ENCODE measurements at regions not wholly inside any gene's neighbourhood (a gene's known extent, or its start where the extent isn't known, plus 50 kb on each side); places are given as distances from the start of the nearest gene placed in this dataset.

GRCh38 chr2:5164776-5165525 is 527.2 kb upstream of the SOX11 start:
- WGBS = 80% methylated on average over 2 of the region's 3 CpGs
- Histone ChIP-seq H3K27ac (ENCODE audit: low read depth, low read length) (no peak overlapping the region), H3K4me1 (ENCODE audit: insufficient read depth, low read length) (no peaks in the 10 kb centered on the region), H3K27me3 (ENCODE audit: insufficient read depth, low read length) (no peaks in the 10 kb centered on the region), H3K9me3 (ENCODE audit: insufficient read depth, low read depth, low read length) (no peaks in the 10 kb centered on the region), H3K36me3 (ENCODE audit: insufficient read depth, low read length) (no peaks in the 10 kb centered on the region), H3K9ac (ENCODE audit: low read depth, low read length) (no peak overlapping the region), H3K4me3 (ENCODE audit: low read length) (no peak overlapping the region)

- no peak overlapping the region for H3K9ac ChIP-seq (ENCODE audit: low read depth, low read length)
- H3K36me3 ChIP-seq (ENCODE audit: insufficient read depth, low read length) = no peaks in the 10 kb centered on the region
- no peak overlapping the region for H3K27ac ChIP-seq (ENCODE audit: low read depth, low read length)
- 92% methylated on average over 2 of the region's 2 CpGs for WGBS
- H3K9me3 ChIP-seq (ENCODE audit: insufficient read depth, low read depth, low read length) = no peaks in the 10 kb centered on the region
- H3K27me3 ChIP-seq (ENCODE audit: insufficient read depth, low read length) = no peaks in the 10 kb centered on the region
- no peak overlapping the region for H3K4me3 ChIP-seq (ENCODE audit: low read length)
- H3K4me1 ChIP-seq (ENCODE audit: insufficient read depth, low read length) = no peaks in the 10 kb centered on the region
These were observed 519.3 kb upstream of the SOX11 start for GRCh38 chr2:5172923-5173322.

- Histone ChIP-seq H3K9ac (ENCODE audit: low read depth, low read length) (no peak overlapping the region), H3K4me1 (ENCODE audit: insufficient read depth, low read length) (no peaks in the 10 kb centered on the region), H3K27ac (ENCODE audit: low read depth, low read length) (no peak overlapping the region), H3K36me3 (ENCODE audit: insufficient read depth, low read length) (no peaks in the 10 kb centered on the region), H3K4me3 (ENCODE audit: low read length) (no peak overlapping the region), H3K9me3 (ENCODE audit: insufficient read depth, low read depth, low read length) (no peaks in the 10 kb centered on the region), H3K27me3 (ENCODE audit: insufficient read depth, low read length) (no peaks in the 10 kb centered on the region)
- 90% methylated on average over 2 of the region's 2 CpGs for WGBS
These were observed 518.2 kb upstream of the SOX11 start for GRCh38 chr2:5173876-5174535.

GRCh38 chr2:5175231-5175630 is 517.0 kb upstream of the SOX11 start:
- Histone ChIP-seq H3K4me3 (ENCODE audit: low read length) (no peak overlapping the region), H3K27ac (ENCODE audit: low read depth, low read length) (no peak overlapping the region), H3K9ac (ENCODE audit: low read depth, low read length) (no peak overlapping the region), H3K4me1 (ENCODE audit: insufficient read depth, low read length) (no peaks in the 10 kb centered on the region), H3K36me3 (ENCODE audit: insufficient read depth, low read length) (no peaks in the 10 kb centered on the region), H3K27me3 (ENCODE audit: insufficient read depth, low read length) (no peaks in the 10 kb centered on the region), H3K9me3 (ENCODE audit: insufficient read depth, low read depth, low read length) (no peaks in the 10 kb centered on the region)

- 95% methylated on average over 4 of the region's 4 CpGs for WGBS
- no peak overlapping the region for H3K27ac ChIP-seq (ENCODE audit: low read depth, low read length)
These were observed 515.4 kb upstream of the SOX11 start for GRCh38 chr2:5176764-5177163.

GRCh38 chr2:5183031-5183430 is 509.2 kb upstream of the SOX11 start:
- Histone ChIP-seq H3K27ac (ENCODE audit: low read depth, low read length) (no peak overlapping the region), H3K36me3 (ENCODE audit: insufficient read depth, low read length) (no peaks in the 10 kb centered on the region), H3K4me1 (ENCODE audit: insufficient read depth, low read length) (no peaks in the 10 kb centered on the region), H3K9ac (ENCODE audit: low read depth, low read length) (no peak overlapping the region), H3K9me3 (ENCODE audit: insufficient read depth, low read depth, low read length) (no peaks in the 10 kb centered on the region), H3K27me3 (ENCODE audit: insufficient read depth, low read length) (no peaks in the 10 kb centered on the region), H3K4me3 (ENCODE audit: low read length) (no peak overlapping the region)
- 78% methylated on average over 5 of the region's 5 CpGs for WGBS

More at GRCh38 chr2:5176764-5177163, 515.4 kb upstream of the SOX11 start:
- H3K36me3 ChIP-seq (ENCODE audit: insufficient read depth, low read length) = no peaks in the 10 kb centered on the region
- H3K9me3 ChIP-seq (ENCODE audit: insufficient read depth, low read depth, low read length) = no peaks in the 10 kb centered on the region
- H3K9ac ChIP-seq (ENCODE audit: low read depth, low read length) = no peak overlapping the region
- H3K4me3 ChIP-seq (ENCODE audit: low read length) = no peak overlapping the region
- H3K4me1 ChIP-seq (ENCODE audit: insufficient read depth, low read length) = no peaks in the 10 kb centered on the region
- H3K27me3 ChIP-seq (ENCODE audit: insufficient read depth, low read length) = no peaks in the 10 kb centered on the region

- no peak overlapping the region for H3K27ac ChIP-seq (ENCODE audit: low read depth, low read length)
- H3K4me1 ChIP-seq (ENCODE audit: insufficient read depth, low read length) = peaks cover 28% of the 10 kb centered on the region
- H3K9me3 ChIP-seq (ENCODE audit: insufficient read depth, low read depth, low read length) = no peaks in the 10 kb centered on the region
- no peak overlapping the region for H3K4me3 ChIP-seq (ENCODE audit: low read length)
- no peaks in the 10 kb centered on the region for H3K36me3 ChIP-seq (ENCODE audit: insufficient read depth, low read length)
- H3K9ac ChIP-seq (ENCODE audit: low read depth, low read length) = no peak overlapping the region
- H3K27me3 ChIP-seq (ENCODE audit: insufficient read depth, low read length) = no peaks in the 10 kb centered on the region
These were observed 504.9 kb upstream of the SOX11 start for GRCh38 chr2:5187283-5187682.

- H3K9ac ChIP-seq (ENCODE audit: low read depth, low read length) = no peak overlapping the region
- no peaks in the 10 kb centered on the region for H3K36me3 ChIP-seq (ENCODE audit: insufficient read depth, low read length)
- no peak overlapping the region for H3K4me3 ChIP-seq (ENCODE audit: low read length)
- WGBS = 94% methylated on average over 3 of the region's 5 CpGs
- H3K27me3 ChIP-seq (ENCODE audit: insufficient read depth, low read length) = no peaks in the 10 kb centered on the region
- no peak overlapping the region for H3K27ac ChIP-seq (ENCODE audit: low read depth, low read length)
- H3K4me1 ChIP-seq (ENCODE audit: insufficient read depth, low read length) = peaks cover 28% of the 10 kb centered on the region
- no peaks in the 10 kb centered on the region for H3K9me3 ChIP-seq (ENCODE audit: insufficient read depth, low read depth, low read length)
These were observed 503.5 kb upstream of the SOX11 start for GRCh38 chr2:5188636-5189035.

GRCh38 chr2:5190023-5190422 is 502.2 kb upstream of the SOX11 start:
- Histone ChIP-seq H3K9me3 (ENCODE audit: insufficient read depth, low read depth, low read length) (no peaks in the 10 kb centered on the region), H3K9ac (ENCODE audit: low read depth, low read length) (no peak overlapping the region)
- WGBS = 88% methylated on average over 3 of the region's 5 CpGs

GRCh38 chr2:5195636-5196035 is 496.5 kb upstream of the SOX11 start:
- H3K36me3 ChIP-seq (ENCODE audit: insufficient read depth, low read length) = no peaks in the 10 kb centered on the region
- WGBS = 94% methylated on average over 1 of the region's 1 CpG
- H3K4me1 ChIP-seq (ENCODE audit: insufficient read depth, low read length) = peaks cover 20% of the 10 kb centered on the region
- no peak overlapping the region for H3K27ac ChIP-seq (ENCODE audit: low read depth, low read length)
- H3K9me3 ChIP-seq (ENCODE audit: insufficient read depth, low read depth, low read length) = no peaks in the 10 kb centered on the region
- no peak overlapping the region for H3K4me3 ChIP-seq (ENCODE audit: low read length)
- no peaks in the 10 kb centered on the region for H3K27me3 ChIP-seq (ENCODE audit: insufficient read depth, low read length)
- no peak overlapping the region for H3K9ac ChIP-seq (ENCODE audit: low read depth, low read length)

More at GRCh38 chr2:5190023-5190422, 502.2 kb upstream of the SOX11 start:
- H3K27ac ChIP-seq (ENCODE audit: low read depth, low read length) = no peak overlapping the region
- H3K4me3 ChIP-seq (ENCODE audit: low read length) = no peak overlapping the region
- no peaks in the 10 kb centered on the region for H3K27me3 ChIP-seq (ENCODE audit: insufficient read depth, low read length)
- no peaks in the 10 kb centered on the region for H3K36me3 ChIP-seq (ENCODE audit: insufficient read depth, low read length)
- H3K4me1 ChIP-seq (ENCODE audit: insufficient read depth, low read length) = peaks cover 28% of the 10 kb centered on the region

GRCh38 chr2:5203134-5203755 is 488.9 kb upstream of the SOX11 start:
- no peaks in the 10 kb centered on the region for H3K9me3 ChIP-seq (ENCODE audit: insufficient read depth, low read depth, low read length)
- WGBS = 68% methylated on average over 5 of the region's 5 CpGs
- H3K4me1 ChIP-seq (ENCODE audit: insufficient read depth, low read length) = 0 out of 2 replicates have a peak, but pooled peaks cover 4% of the 10 kb centered on the region
- no peaks in the 10 kb centered on the region for H3K27me3 ChIP-seq (ENCODE audit: insufficient read depth, low read length)
- H3K36me3 ChIP-seq (ENCODE audit: insufficient read depth, low read length) = no peaks in the 10 kb centered on the region
- no peak overlapping the region for H3K4me3 ChIP-seq (ENCODE audit: low read length)
- peak overlapping the region; percentile 43 for H3K27ac ChIP-seq (ENCODE audit: low read depth, low read length)
- no peak overlapping the region for H3K9ac ChIP-seq (ENCODE audit: low read depth, low read length)

Measured in HUES64 (cell line).